GM12892 (cell line): ENCODE measurements at regions not wholly inside any gene's neighbourhood (a gene's known extent, or its start where the extent isn't known, plus 50 kb on each side); places are given as distances from the start of the nearest gene placed in this dataset.

Experiments used
- POLR2AphosphoS5 ChIP-seq: IDR thresholded peaks from 2 replicates; pipeline ENCODE4 v1.6.1; 2011; ENCODE audit warnings: low read depth, low read length, control low read depth
- TAF1 ChIP-seq: IDR thresholded peaks from 2 replicates; pipeline ENCODE4 v1.6.1; 2011; ENCODE audit warnings: low read depth, mild to moderate bottlenecking, control low read depth, low read length, borderline replicate concordance

DNA sequence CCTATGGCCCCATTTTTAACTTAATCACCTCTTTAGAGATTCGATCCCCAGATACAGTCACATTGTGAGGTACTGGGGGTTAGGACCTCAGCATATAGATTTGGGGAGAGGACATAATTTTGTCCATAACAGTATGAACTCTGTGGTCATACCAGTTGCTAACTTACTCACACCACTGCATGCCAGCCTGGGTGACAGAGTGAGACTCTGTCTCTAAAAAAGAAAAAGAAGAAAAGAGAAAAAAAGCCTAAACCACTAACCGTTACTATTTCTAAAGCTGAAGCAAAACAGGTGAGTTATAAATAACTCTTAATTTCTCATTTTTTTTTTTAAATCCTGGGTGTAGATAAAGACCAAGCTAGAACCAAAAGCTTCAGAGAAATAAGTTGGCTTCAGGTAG lies 155.1 kb upstream of the AUTS2 start:
- TF ChIP-seq POLR2AphosphoS5 (no peak), TAF1 (no peak)
